ENCODE measurements at regions not wholly inside any gene's neighbourhood (a gene's known extent, or its start where the extent isn't known, plus 50 kb on each side); places are given as distances from the start of the nearest gene placed in this dataset.

- ATAC-seq (no peak), DNase-seq (no peak)
- Mint-ChIP-seq H3K36me3 (ENCODE audit: low read depth) (no peaks in the 10 kb centered on the region), H3K27ac (no peak overlapping the region), H3K4me3 (no peak overlapping the region), H3K4me1 (no peaks in the 10 kb centered on the region), H3K27me3 (no peaks in the 10 kb centered on the region), H3K9me3 (no peaks in the 10 kb centered on the region)
These were observed 352.6 kb downstream of the TBC1D4 start for GRCh38 chr13:75129331-75129730.

- Mint-ChIP-seq H3K36me3 (ENCODE audit: low read depth) (no peaks in the 10 kb centered on the region), H3K9me3 (no peaks in the 10 kb centered on the region), H3K27ac (no peak overlapping the region), H3K4me1 (no peaks in the 10 kb centered on the region), H3K27me3 (no peaks in the 10 kb centered on the region), H3K4me3 (no peak overlapping the region)
- no peak for DNase-seq
- no peak for ATAC-seq
These were observed 357.6 kb downstream of the TBC1D4 start for GRCh38 chr13:75124415-75124814.

- DNase-seq = no peak
- H3K36me3 Mint-ChIP-seq (ENCODE audit: low read depth) = no peaks in the 10 kb centered on the region
- H3K27ac Mint-ChIP-seq = no peak overlapping the region
These were observed 358.5 kb downstream of the TBC1D4 start for GRCh38 chr13:75123428-75123827.

GRCh38 chr13:75120085-75120484, 361.9 kb downstream of the TBC1D4 start:
- no peaks in the 10 kb centered on the region for H3K27me3 Mint-ChIP-seq
- H3K4me1 Mint-ChIP-seq = no peaks in the 10 kb centered on the region

More at GRCh38 chr13:75123428-75123827, 358.5 kb downstream of the TBC1D4 start:
- H3K27me3 Mint-ChIP-seq = no peaks in the 10 kb centered on the region
- no peaks in the 10 kb centered on the region for H3K4me1 Mint-ChIP-seq
- ATAC-seq = no peak
- no peak overlapping the region for H3K4me3 Mint-ChIP-seq
- H3K9me3 Mint-ChIP-seq = no peaks in the 10 kb centered on the region

GRCh38 chr13:75115171-75115570, 366.8 kb downstream of the TBC1D4 start:
- ATAC-seq (no peak), DNase-seq (no peak)
- H3K4me3 Mint-ChIP-seq = no peak overlapping the region
- H3K4me1 Mint-ChIP-seq = no peaks in the 10 kb centered on the region
- H3K27me3 Mint-ChIP-seq = no peaks in the 10 kb centered on the region
- no peak overlapping the region for H3K27ac Mint-ChIP-seq
- no peaks in the 10 kb centered on the region for H3K36me3 Mint-ChIP-seq (ENCODE audit: low read depth)
- peaks cover 4% of the 10 kb centered on the region for H3K9me3 Mint-ChIP-seq

More at GRCh38 chr13:75120085-75120484, 361.9 kb downstream of the TBC1D4 start:
- Mint-ChIP-seq H3K4me3 (no peak overlapping the region), H3K36me3 (ENCODE audit: low read depth) (no peaks in the 10 kb centered on the region), H3K9me3 (no peaks in the 10 kb centered on the region), H3K27ac (no peak overlapping the region)
- ATAC-seq = no peak
- no peak for DNase-seq

GRCh38 chr13:75103976-75104375, 378.0 kb downstream of the TBC1D4 start:
- H3K27me3 Mint-ChIP-seq = no peaks in the 10 kb centered on the region
- H3K9me3 Mint-ChIP-seq = no peaks in the 10 kb centered on the region
- H3K27ac Mint-ChIP-seq = no peak overlapping the region
- H3K36me3 Mint-ChIP-seq (ENCODE audit: low read depth) = no peaks in the 10 kb centered on the region
- no peaks in the 10 kb centered on the region for H3K4me1 Mint-ChIP-seq
- no peak for ATAC-seq
- no peak for DNase-seq
- no peak overlapping the region for H3K4me3 Mint-ChIP-seq

- Mint-ChIP-seq H3K27ac (no peak overlapping the region), H3K9me3 (no peaks in the 10 kb centered on the region), H3K4me1 (no peaks in the 10 kb centered on the region), H3K36me3 (ENCODE audit: low read depth) (no peaks in the 10 kb centered on the region), H3K27me3 (peaks cover 1% of the 10 kb centered on the region), H3K4me3 (no peak overlapping the region)
- no peak for DNase-seq
- no peak for ATAC-seq
These were observed 379.8 kb downstream of the TBC1D4 start for GRCh38 chr13:75102001-75102716.

- no peak for DNase-seq
- H3K27me3 Mint-ChIP-seq = peaks cover 3% of the 10 kb centered on the region
- ATAC-seq = no peak
- no peaks in the 10 kb centered on the region for H3K4me1 Mint-ChIP-seq
- H3K27ac Mint-ChIP-seq = no peak overlapping the region
- H3K9me3 Mint-ChIP-seq = no peaks in the 10 kb centered on the region
- H3K4me3 Mint-ChIP-seq = no peak overlapping the region
- H3K36me3 Mint-ChIP-seq (ENCODE audit: low read depth) = no peaks in the 10 kb centered on the region
These were observed 380.6 kb downstream of the TBC1D4 start for GRCh38 chr13:75101348-75101747.

- H3K36me3 Mint-ChIP-seq (ENCODE audit: low read depth) = no peaks in the 10 kb centered on the region
- no peaks in the 10 kb centered on the region for H3K4me1 Mint-ChIP-seq
- H3K27ac Mint-ChIP-seq = no peak overlapping the region
- ATAC-seq (no peak), DNase-seq (no peak)
- no peak overlapping the region for H3K4me3 Mint-ChIP-seq
- peaks cover 2% of the 10 kb centered on the region for H3K27me3 Mint-ChIP-seq
- H3K9me3 Mint-ChIP-seq = no peaks in the 10 kb centered on the region
These were observed 389.8 kb downstream of the TBC1D4 start for GRCh38 chr13:75092143-75092542.

GRCh38 chr13:75091718-75092117, 390.3 kb downstream of the TBC1D4 start:
- Mint-ChIP-seq H3K9me3 (no peaks in the 10 kb centered on the region), H3K27ac (no peak overlapping the region), H3K4me3 (no peak overlapping the region), H3K36me3 (ENCODE audit: low read depth) (no peaks in the 10 kb centered on the region), H3K27me3 (no peaks in the 10 kb centered on the region), H3K4me1 (no peaks in the 10 kb centered on the region)
- ATAC-seq (no peak), DNase-seq (no peak)

GRCh38 chr13:75090872-75091615, 390.9 kb downstream of the TBC1D4 start:
- Mint-ChIP-seq H3K27me3 (no peaks in the 10 kb centered on the region), H3K4me1 (no peaks in the 10 kb centered on the region), H3K9me3 (no peaks in the 10 kb centered on the region), H3K27ac (no peak overlapping the region), H3K36me3 (ENCODE audit: low read depth) (no peaks in the 10 kb centered on the region), H3K4me3 (no peak overlapping the region)
- ATAC-seq (no peak), DNase-seq (no peak)

- no peaks in the 10 kb centered on the region for H3K4me1 Mint-ChIP-seq
- H3K27ac Mint-ChIP-seq = no peak overlapping the region
- no peaks in the 10 kb centered on the region for H3K36me3 Mint-ChIP-seq (ENCODE audit: low read depth)
- DNase-seq = no peak
- no peaks in the 10 kb centered on the region for H3K27me3 Mint-ChIP-seq
- no peak for ATAC-seq
- H3K9me3 Mint-ChIP-seq = no peaks in the 10 kb centered on the region
- no peak overlapping the region for H3K4me3 Mint-ChIP-seq
These were observed 393.1 kb downstream of the TBC1D4 start for GRCh38 chr13:75088915-75089314.

- no peak overlapping the region for H3K27ac Mint-ChIP-seq
- H3K36me3 Mint-ChIP-seq (ENCODE audit: low read depth) = no peaks in the 10 kb centered on the region
- no peak overlapping the region for H3K4me3 Mint-ChIP-seq
- no peak for DNase-seq
- no peaks in the 10 kb centered on the region for H3K4me1 Mint-ChIP-seq
- peaks cover 4% of the 10 kb centered on the region for H3K27me3 Mint-ChIP-seq
- no peak for ATAC-seq
- no peaks in the 10 kb centered on the region for H3K9me3 Mint-ChIP-seq
These were observed 402.7 kb downstream of the TBC1D4 start for GRCh38 chr13:75079226-75079625.

GRCh38 chr13:75076476-75076875, 405.5 kb downstream of the TBC1D4 start:
- no peak overlapping the region for H3K27ac Mint-ChIP-seq
- DNase-seq (no peak), ATAC-seq (no peak)
- H3K36me3 Mint-ChIP-seq (ENCODE audit: low read depth) = no peaks in the 10 kb centered on the region
- H3K27me3 Mint-ChIP-seq = peaks cover 2% of the 10 kb centered on the region
- no peaks in the 10 kb centered on the region for H3K9me3 Mint-ChIP-seq
- no peak overlapping the region for H3K4me3 Mint-ChIP-seq
- no peaks in the 10 kb centered on the region for H3K4me1 Mint-ChIP-seq

- Mint-ChIP-seq H3K4me3 (no peak overlapping the region), H3K9me3 (no peaks in the 10 kb centered on the region), H3K4me1 (no peaks in the 10 kb centered on the region), H3K36me3 (ENCODE audit: low read depth) (no peaks in the 10 kb centered on the region), H3K27me3 (peaks cover 2% of the 10 kb centered on the region), H3K27ac (no peak overlapping the region)
- ATAC-seq = no peak
- DNase-seq = no peak
These were observed 408.2 kb downstream of the TBC1D4 start for GRCh38 chr13:75073786-75074185.
